ENCODE measurements at regions not wholly inside any gene's neighbourhood (a gene's known extent, or its start where the extent isn't known, plus 50 kb on each side); places are given as distances from the start of the nearest gene placed in this dataset.

GRCh38 chr18:41887100-41887499, 67.9 kb upstream of the PIK3C3 start:
- Histone ChIP-seq H3K79me1 (ENCODE audit: low read depth, low read length) (no peaks in the 10 kb centered on the region), H3K79me2 (ENCODE audit: control insufficient read depth in 1 of 2, insufficient read depth in 2 of 2, low read length in 2 of 2) (no peaks in the 10 kb centered on the region), H3K4me1 (replicated peaks in 1 of 4; ENCODE audit: control insufficient read depth in 3 of 4, insufficient read depth in 4 of 4, low read length in 3 of 4) (no peaks in the 10 kb centered on the region), H3K56ac (replicated peaks; ENCODE audit: insufficient read length, low read depth, low read length) (no peak overlapping the region), H3K4ac (replicated peaks; ENCODE audit: insufficient read length, low read depth, low read length) (no peak overlapping the region), H3K23me2 (ENCODE audit: low read depth, low read length) (no peaks in the 10 kb centered on the region), H3K9ac (replicated peaks in 1 of 4; ENCODE audit: extremely low read depth in 1 of 4, low read depth in 3 of 4, low read length in 3 of 4) (no peak overlapping the region), H2BK15ac (ENCODE audit: low read length) (no peak overlapping the region), H3K9me3 (ENCODE audit: insufficient read depth in 2 of 2, low read depth in 1 of 2, low read length in 1 of 2) (no peaks in the 10 kb centered on the region), H2AK5ac (ENCODE audit: low read depth, low read length) (no peak overlapping the region), H2BK120ac (replicated peaks; ENCODE audit: low read depth, low read length) (no peak overlapping the region), H3K23ac (ENCODE audit: insufficient read length) (no peak overlapping the region), H3K27me3 (replicated peaks in 1 of 4; ENCODE audit: control insufficient read depth in 3 of 4, extremely low read depth in 1 of 4, insufficient read depth in 3 of 4, low read length in 3 of 4) (no peaks in the 10 kb centered on the region), H4K20me1 (replicated peaks in 1 of 2; ENCODE audit: control insufficient read depth in 1 of 2, insufficient read depth in 2 of 2, low read length in 2 of 2) (no peaks in the 10 kb centered on the region), H2BK20ac (ENCODE audit: low read length) (no peak overlapping the region), H4K8ac (ENCODE audit: extremely low read depth, insufficient read depth, low read length) (no peak overlapping the region), H2AFZ (ENCODE audit: low read length) (no peak overlapping the region), H2BK5ac (ENCODE audit: low read depth, low read length) (no peak overlapping the region), H3K18ac (ENCODE audit: extremely low read depth, low read length) (no peak overlapping the region), H3K14ac (ENCODE audit: insufficient read length) (no peak overlapping the region), H3K4me3 (ENCODE audit: extremely low read depth in 1 of 4, insufficient read depth in 2 of 4, low read depth in 3 of 4, low read length in 4 of 4) (no peak overlapping the region), H4K5ac (ENCODE audit: insufficient read length, low read depth, low read length) (no peak overlapping the region), H3K4me2 (ENCODE audit: insufficient read depth in 1 of 2, low read depth in 2 of 2, low read length in 2 of 2) (no peak overlapping the region), H2BK12ac (ENCODE audit: low read depth, low read length) (no peak overlapping the region), H3K27ac (ENCODE audit: low read depth, low read length) (no peak overlapping the region), H4K91ac (replicated peaks; ENCODE audit: insufficient read length, low read length) (no peak overlapping the region), H3K36me3 (ENCODE audit: control insufficient read depth in 2 of 4, insufficient read depth in 4 of 4, low read length in 3 of 4) (no peaks in the 10 kb centered on the region)
- POLR2A ChIA-PET (ENCODE audit: partially characterized antibody) = interaction anchor here (1.1 kb wide), 1 partner anchor 59 kb away, joined by 3 read pairs; no protein-coding TSS in a partner anchor
- no peak for TF ChIP-seq EZH2 (IDR thresholded peaks at IDR 0.05; ENCODE audit: low read depth, low read length, severe bottlenecking)
- no peak for FAIRE-seq
- DNase-seq (ENCODE audit: low read depth in 1 of 2, low spot score in 2 of 2) = no peak
- 50% methylated on average over 1 of the region's 1 CpG; no CpG with 5 or more reads in 1 of the 2 experiments for WGBS, 2 experiments (ENCODE audit: extremely low coverage in 1 of 2, insufficient coverage in 1 of 2, insufficient read length in 1 of 2, insufficient replicate concordance in 2 of 2, low coverage in 1 of 2, low lambda C conversion rate in 2 of 2, missing lambda C conversion rate in 1 of 2)
- CTCF ChIA-PET (ENCODE audit: partially characterized antibody) = interaction anchor here (1.1 kb wide), 1 partner anchor 21 kb away, joined by 3 read pairs; no protein-coding TSS in a partner anchor

Data from H1 (cell line).